ENCODE measurements at regions not wholly inside any gene's neighbourhood (a gene's known extent, or its start where the extent isn't known, plus 50 kb on each side); places are given as distances from the start of the nearest gene placed in this dataset.

DNA sequence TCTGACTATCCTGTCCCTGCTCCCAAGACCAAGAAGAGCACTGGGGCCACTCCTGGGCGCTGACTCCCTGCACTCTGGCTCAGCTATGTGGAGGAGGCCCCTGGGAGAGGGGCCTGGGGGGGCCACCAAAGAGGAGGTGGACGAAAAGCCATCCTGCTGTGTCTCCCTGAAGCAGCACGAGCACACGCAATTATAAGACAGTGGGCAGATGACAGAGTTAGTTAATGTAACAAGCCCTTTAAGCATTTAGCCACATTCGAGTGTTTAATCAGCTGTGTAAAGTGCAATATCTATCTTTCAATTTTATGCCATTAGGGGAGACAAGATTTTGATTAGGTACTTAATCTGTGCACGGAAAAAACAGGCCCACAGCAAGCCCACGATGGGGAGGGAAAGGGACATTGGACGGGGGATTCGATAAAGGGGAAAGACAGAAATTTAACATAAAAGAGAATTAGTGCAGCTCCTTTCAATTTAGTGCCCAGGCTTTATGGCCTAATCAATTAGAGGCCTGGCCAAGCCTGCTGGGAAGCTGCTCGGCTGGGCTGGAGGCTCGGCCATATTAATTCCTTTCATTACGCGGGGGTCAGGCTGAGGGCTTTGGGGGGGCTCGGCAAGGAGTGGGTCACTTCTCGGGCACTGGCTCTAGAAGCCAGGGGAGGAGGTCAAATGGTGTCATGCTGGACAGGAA is 286.2 kb downstream of the DHX35 start (continued):
- TF ChIP-seq ZNF462 (CRISPR knock-in tag; IDR thresholded peaks at IDR 0.05) (no peak), POLR2AphosphoS5 (IDR thresholded peaks at IDR 0.05; ENCODE audit: low read depth) (no peak), JUNB (IDR thresholded peaks at IDR 0.05; ENCODE audit: unreplicated experiment) (no peak), EZH2phosphoT487 (IDR thresholded peaks at IDR 0.05; ENCODE audit: unreplicated experiment) (no peak), ETS1 (IDR thresholded peaks at IDR 0.05) (no peak), EZH2 (IDR thresholded peaks at IDR 0.05; ENCODE audit: low read depth, unreplicated experiment) (no peak), STAT1 (IDR thresholded peaks at IDR 0.05; ENCODE audit: unreplicated experiment) (no peak)
- TF ChIP-seq, protein P1, sequence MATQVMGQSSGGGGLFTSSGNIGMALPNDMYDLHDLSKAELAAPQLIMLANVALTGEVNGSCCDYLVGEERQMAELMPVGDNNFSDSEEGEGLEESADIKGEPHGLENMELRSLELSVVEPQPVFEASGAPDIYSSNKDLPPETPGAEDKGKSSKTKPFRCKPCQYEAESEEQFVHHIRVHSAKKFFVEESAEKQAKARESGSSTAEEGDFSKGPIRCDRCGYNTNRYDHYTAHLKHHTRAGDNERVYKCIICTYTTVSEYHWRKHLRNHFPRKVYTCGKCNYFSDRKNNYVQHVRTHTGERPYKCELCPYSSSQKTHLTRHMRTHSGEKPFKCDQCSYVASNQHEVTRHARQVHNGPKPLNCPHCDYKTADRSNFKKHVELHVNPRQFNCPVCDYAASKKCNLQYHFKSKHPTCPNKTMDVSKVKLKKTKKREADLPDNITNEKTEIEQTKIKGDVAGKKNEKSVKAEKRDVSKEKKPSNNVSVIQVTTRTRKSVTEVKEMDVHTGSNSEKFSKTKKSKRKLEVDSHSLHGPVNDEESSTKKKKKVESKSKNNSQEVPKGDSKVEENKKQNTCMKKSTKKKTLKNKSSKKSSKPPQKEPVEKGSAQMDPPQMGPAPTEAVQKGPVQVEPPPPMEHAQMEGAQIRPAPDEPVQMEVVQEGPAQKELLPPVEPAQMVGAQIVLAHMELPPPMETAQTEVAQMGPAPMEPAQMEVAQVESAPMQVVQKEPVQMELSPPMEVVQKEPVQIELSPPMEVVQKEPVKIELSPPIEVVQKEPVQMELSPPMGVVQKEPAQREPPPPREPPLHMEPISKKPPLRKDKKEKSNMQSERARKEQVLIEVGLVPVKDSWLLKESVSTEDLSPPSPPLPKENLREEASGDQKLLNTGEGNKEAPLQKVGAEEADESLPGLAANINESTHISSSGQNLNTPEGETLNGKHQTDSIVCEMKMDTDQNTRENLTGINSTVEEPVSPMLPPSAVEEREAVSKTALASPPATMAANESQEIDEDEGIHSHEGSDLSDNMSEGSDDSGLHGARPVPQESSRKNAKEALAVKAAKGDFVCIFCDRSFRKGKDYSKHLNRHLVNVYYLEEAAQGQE (IDR thresholded peaks at IDR 0.05; ENCODE audit: unreplicated experiment), result no peak
